Pons (tissue), 1 donor: ENCODE measurements at regions not wholly inside any gene's neighbourhood (a gene's known extent, or its start where the extent isn't known, plus 50 kb on each side); places are given as distances from the start of the nearest gene placed in this dataset.
"Not testable (repeated sequence)": the region's sequence is repeated elsewhere in the genome, so short reads cannot be mapped to it uniquely, and the experiment has no call there.

ENCODE experiments used
- DNase-seq: peaks from one replicate; pipeline ENCODE4 v3.0.0-alpha.2; 2016; ENCODE audit warnings: low spot score

GRCh38 chr3:170705131-170705530, 119.3 kb upstream of the SLC7A14 start:
- no peak for DNase-seq

DNA sequence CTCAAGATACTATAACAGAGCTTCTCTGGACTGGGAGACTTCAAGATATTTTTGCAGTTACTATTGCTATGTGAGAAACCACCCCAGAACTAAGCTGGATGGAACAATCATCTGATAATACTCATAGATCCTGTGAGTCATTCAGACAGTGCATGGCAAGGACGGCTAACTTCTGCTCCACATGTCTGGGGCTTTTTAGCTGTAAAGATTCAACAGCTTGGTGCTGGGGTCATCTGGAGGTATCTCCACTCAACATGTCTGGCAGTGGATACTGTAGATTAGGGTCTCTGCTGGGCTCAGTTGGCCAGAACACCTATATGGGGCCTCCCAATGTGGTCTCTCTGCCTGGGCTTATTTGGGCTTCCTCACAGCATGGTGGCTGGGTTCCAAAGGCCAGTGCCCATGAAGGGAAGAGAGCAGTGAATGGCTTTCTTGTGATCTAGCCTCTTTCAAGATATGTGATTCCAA, 117.3 kb upstream of the SLC7A14 start:
- no peak for DNase-seq

DNA sequence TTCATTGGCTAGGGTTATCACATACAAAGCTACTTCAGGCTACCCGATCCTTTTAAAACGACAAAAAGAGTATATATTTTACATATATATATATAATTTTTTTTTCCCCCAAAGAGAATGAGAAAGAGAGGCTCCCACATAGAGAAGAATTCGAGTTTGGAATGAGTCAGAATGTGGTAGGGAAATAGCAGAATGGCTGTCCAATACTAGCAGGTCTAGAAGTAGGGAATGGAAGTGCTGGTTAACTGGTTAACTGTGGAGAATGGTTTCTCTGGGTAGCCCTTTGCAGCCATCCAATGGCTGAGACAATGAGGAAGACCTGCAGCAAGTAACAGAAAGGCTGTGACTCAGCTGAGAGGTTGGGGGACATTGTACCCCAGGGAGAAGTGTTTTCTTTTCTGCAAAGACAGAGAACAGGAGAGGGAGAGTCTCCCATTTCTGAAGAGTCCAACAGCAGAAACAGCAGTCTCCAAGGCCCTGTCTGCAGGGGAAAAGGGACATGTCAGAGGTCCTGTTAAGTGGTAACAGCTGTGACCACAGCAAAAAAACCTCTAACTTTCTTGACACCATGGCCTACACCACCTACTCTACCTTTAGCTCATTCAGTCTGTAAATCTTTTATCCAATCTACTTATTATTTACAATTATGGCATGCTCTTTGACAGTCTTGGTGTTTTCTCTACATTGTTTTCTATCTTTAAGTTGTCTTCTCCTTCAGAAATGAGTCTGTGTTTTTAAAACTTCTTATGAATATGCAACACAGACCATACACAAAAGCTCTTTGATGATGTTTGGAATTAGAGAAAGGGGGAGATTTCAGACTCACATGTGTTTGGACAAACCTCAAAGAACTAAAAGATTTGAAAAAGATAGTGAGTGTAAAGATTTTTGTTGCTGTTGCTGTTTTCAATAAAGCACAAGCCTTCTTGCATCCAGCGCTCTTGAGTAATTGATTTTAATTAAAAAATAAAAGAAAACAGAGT, 116.1 kb upstream of the SLC7A14 start:
- DNase-seq: peak; percentile 80

DNA sequence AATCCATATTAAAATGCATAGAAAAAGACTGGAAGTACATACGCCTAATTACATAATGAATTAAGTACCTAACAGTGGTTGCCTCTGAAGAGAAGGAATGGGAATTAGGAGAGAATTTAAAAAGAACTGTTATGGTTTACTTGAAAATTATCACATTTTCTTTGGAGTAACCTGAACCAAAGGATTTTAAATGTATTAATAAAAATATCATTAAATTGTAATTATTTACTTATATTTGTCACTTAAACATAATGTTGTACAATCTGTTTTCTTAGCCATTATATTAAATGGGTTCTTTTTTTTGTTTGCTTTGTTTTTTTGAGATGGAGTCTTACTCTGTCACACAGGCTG, 114.2 kb upstream of the SLC7A14 start:
- no peak for DNase-seq

DNA sequence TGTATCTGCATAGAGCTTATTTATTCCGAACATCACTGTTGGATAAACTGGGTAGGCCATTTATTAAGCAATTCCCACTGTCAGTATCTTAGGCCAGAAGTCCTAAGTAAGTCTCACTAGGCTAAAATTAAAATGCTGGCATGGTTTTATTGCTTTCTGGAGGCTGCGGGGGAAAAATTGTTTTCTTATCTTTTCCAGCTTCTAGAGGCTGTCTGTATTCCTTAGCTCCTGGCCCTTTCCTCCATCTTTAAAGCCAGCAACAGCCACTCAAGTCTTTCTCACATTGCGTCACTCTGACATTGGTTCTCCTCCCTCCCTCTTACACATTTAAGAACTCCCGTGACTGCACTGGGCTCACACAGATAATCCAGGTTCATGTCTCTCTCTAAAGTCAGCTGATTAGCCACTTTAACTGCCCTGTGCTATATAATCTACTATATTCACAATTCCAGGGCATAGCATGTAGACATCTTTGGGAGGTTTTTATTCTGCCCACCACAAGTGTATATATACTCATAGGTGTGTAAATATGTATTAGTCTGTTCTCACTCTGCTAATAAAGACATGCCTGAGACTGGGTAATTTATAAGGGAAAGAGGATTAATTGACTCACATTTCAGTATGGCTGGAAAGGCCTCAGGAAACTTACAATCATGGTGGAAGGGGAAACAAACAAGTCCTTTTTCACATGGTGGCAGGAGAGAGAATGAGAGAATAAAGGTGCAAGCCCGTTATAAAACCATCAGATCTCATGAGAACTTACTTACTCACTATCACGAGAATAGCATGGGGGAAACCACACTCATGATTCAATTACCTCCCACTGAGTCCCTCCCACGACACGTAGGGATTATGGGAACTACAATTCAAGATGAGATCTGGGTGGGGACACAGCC, 113.5 kb upstream of the SLC7A14 start:
- DNase-seq: no peak

- DNase-seq: no peak
Observed at GRCh38 chr3:170697908-170698307, 112.0 kb upstream of the SLC7A14 start.

- DNase-seq: no peak
Observed at GRCh38 chr3:170697131-170697530, 111.3 kb upstream of the SLC7A14 start.

DNA sequence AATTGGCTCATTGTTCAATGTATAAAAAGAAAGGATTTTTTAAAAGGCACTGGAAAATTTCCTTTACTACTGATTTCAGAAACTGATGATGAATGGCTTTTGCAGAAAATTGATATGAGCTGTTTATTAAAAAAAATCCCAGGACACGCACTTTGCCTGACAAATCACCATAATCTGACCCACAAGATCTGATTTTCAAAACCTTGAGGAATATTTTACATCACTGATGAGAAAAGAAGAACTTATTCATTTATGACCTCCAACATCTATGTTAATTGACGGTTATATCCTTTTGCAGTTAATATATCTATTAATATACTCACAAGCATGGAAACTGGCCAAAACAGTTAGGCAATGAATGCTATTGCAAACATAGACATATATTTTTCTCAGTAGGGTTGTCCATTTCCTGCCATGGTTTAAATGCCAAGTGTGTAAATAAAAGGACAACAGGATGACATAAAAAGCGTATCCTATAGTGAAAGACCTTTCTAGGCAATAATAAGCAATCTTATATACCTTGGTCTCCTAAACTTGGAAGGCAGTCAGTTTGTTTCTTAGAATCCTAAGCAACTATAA, 109.7 kb upstream of the SLC7A14 start:
- no peak for DNase-seq

GRCh38 chr3:170692720-170693119, 106.8 kb upstream of the SLC7A14 start:
- DNase-seq: no peak

DNA sequence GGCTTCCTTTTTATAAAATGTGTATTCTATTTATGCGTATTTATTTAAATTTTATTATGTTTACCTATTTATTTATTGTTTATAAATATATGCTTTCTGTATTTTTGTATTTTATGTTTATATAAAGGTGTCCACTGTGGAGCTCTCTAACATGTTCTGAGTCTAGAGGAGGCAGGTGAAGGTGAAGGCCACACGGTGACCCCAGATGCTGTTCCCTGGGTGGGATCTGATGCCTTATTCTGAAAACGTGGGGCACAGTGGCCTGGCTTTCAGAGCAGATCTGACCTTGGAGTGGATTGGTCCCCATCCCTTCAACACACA, 104.7 kb upstream of the SLC7A14 start:
- DNase-seq: no peak

- peak; percentile 56 for DNase-seq
Observed at GRCh38 chr3:170689893-170690660, 104.2 kb upstream of the SLC7A14 start.

DNA sequence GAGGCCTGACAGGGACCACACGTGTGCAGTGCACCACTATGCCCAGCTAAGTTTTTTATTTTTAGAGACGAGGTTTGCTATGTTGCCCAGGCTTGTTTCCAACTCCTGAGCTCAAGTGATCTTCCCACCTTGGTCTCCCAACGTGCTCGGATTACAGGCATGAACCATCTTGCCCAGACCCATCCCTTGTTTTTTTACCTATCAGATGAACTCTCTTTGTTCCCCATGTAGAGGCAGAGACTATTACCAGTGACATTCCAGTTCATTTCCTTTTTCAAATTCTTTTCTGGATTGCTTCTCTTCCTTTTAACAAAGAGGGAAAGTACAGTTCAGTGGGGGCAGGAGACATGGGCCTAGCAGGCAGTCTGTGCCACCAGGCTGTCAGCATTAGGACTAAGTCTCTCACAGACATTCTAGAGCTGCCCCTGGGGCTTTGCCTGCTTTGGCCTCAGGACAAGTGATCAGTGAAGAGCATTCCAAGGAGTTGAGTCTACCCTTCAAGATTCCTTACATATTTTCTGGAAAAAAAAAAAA, 103.5 kb upstream of the SLC7A14 start:
- no peak for DNase-seq

DNA sequence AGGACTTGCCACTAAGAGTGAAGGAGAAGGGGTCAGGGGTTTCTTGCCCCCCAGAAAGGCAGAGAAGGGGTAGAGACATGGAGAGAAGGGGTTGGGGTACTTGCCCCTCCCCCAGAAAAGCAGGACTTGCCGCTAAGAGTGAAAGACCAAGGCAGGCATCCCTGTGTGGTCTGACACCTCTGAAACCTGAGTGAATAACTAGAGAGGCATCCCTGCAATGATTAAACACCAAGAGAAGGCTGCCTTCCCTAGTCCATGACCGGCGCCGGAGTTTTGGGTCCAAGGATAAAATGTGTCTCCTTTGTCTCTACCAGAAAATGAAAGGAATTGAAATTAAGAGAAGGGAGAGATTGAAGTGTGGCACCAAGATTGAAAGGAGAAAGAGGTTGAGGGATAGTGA, 102.3 kb upstream of the SLC7A14 start:
- not testable (repeated sequence) for DNase-seq

- DNase-seq: no peak
Observed at GRCh38 chr3:170680593-170680992, 94.7 kb upstream of the SLC7A14 start.

- DNase-seq: no peak
Observed at GRCh38 chr3:170679190-170679589, 93.3 kb upstream of the SLC7A14 start.

GRCh38 chr3:170670504-170670903, 84.6 kb upstream of the SLC7A14 start:
- DNase-seq: no peak

DNA sequence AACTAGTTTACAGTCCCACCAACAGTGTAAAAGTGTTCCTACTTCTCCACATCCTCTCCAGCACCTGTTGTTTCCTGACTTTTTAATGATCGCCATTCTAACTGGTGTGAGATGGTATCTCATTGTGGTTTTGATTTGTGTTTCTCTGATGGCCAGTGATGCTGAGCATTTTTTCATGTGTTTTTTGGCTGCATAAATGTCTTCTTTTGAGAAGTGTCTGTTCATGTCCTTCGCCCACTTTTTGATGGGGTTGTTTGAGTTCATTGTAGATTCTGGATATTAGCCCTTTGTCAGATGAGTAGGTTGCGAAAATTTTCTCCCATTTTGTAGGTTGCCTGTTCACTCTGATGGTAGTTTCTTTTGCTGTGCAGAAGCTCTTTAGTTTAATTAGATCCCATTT, 77.1 kb upstream of the SLC7A14 start:
- DNase-seq: not testable (repeated sequence)

- DNase-seq: no peak
Observed at GRCh38 chr3:170660139-170660538, 74.3 kb upstream of the SLC7A14 start.

- no peak for DNase-seq
Observed at GRCh38 chr3:170657312-170657711, 71.4 kb upstream of the SLC7A14 start.

DNA sequence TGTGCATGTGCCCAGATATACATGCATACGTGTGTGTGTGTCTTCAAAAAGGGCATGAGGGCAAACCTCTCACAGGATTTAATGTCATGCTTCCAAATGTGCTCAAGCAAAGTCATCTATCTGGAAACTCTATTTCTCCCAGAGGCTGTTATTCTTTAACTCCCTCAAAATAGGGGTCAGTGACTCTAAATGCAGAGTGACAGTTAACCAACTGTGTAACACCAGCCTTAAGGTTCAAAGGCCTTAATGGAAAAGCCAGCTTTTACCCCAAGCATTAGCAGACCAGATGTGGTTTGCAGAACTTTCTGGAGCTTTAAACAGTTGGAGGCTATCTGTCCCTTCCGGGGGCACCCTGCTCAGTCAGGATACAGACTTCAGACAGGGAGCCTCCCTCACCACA, 70.4 kb upstream of the SLC7A14 start:
- DNase-seq: no peak

DNA sequence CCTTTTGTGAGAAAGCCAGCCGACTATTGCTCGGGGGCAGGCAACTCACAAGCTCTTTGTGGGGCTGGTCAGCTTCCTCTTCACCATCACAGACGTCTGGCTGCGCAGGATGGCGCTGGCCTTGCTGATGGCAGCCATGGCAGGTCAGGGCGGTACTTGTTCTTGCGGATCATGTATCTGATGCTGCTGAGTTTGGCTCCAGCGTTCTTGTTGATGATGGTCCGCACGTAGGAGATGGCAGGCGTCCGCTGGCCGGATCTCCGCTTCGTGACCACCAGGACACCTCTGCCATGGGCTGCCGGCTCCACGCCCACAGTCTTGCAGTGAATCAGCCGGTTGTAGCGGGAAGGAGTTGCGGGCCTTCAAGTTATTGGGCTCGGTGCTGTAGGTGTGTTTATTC, 67.9 kb upstream of the SLC7A14 start:
- DNase-seq: no peak
